ENCODE measurements at regions not wholly inside any gene's neighbourhood (a gene's known extent, or its start where the extent isn't known, plus 50 kb on each side); places are given as distances from the start of the nearest gene placed in this dataset.

DNA sequence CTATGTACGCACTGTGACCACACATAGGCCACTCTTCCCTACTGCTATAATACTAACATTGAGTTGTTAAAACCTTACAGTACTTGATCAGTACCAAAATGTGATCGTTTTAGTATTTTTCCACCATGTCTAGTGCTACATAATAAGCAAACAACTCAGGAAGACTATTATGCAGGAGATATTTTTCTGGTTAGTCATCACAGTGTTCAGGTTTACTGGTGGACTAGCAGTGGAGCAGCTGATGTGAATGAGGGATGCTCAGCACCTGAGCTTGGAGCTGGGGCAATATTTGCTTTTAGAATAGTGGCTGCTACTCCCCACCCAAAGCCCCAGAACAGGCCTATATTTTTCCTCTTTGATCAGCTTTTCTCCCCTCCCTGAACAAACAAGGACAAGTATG lies 513.1 kb downstream of the KCNH5 start:
- Histone ChIP-seq H3K4me1 (ENCODE audit: control insufficient read depth, extremely low read depth, insufficient read depth, low read length) (no peaks in the 10 kb centered on the region), H3K79me2 (ENCODE audit: control insufficient read depth, insufficient read depth, low read length) (no peaks in the 10 kb centered on the region), H3K4me2 (ENCODE audit: control insufficient read depth, extremely low read depth, insufficient read depth, low read depth, low read length) (no peak overlapping the region), H3K27ac (ENCODE audit: control insufficient read depth, insufficient read depth, low read length) (no peak overlapping the region), H3K9me1 (ENCODE audit: control insufficient read depth, extremely low read depth, insufficient read depth, low read length) (no peaks in the 10 kb centered on the region), H2AFZ (ENCODE audit: control insufficient read depth, low read length) (no peak overlapping the region), H3K4me3 (ENCODE audit: control insufficient read depth in 2 of 3, extremely low read depth in 1 of 3, insufficient read depth in 2 of 3, low read depth in 1 of 3, low read length in 3 of 3) (no peak overlapping the region), H3K36me3 (ENCODE audit: control insufficient read depth in 2 of 2, extremely low read depth in 1 of 2, insufficient read depth in 2 of 2, low read length in 2 of 2) (no peaks in the 10 kb centered on the region), H3K9ac (ENCODE audit: control insufficient read depth, extremely low read depth, insufficient read depth, low read length) (no peak overlapping the region), H3K27me3 (ENCODE audit: control insufficient read depth, extremely low read depth, insufficient read depth, low read length) (no peaks in the 10 kb centered on the region), H4K20me1 (ENCODE audit: control insufficient read depth, extremely low read depth, insufficient read depth, low read length) (no peaks in the 10 kb centered on the region), H3K9me3 (ENCODE audit: control insufficient read depth, low read depth, low read length) (no peaks in the 10 kb centered on the region)
- TF ChIP-seq, protein P1, sequence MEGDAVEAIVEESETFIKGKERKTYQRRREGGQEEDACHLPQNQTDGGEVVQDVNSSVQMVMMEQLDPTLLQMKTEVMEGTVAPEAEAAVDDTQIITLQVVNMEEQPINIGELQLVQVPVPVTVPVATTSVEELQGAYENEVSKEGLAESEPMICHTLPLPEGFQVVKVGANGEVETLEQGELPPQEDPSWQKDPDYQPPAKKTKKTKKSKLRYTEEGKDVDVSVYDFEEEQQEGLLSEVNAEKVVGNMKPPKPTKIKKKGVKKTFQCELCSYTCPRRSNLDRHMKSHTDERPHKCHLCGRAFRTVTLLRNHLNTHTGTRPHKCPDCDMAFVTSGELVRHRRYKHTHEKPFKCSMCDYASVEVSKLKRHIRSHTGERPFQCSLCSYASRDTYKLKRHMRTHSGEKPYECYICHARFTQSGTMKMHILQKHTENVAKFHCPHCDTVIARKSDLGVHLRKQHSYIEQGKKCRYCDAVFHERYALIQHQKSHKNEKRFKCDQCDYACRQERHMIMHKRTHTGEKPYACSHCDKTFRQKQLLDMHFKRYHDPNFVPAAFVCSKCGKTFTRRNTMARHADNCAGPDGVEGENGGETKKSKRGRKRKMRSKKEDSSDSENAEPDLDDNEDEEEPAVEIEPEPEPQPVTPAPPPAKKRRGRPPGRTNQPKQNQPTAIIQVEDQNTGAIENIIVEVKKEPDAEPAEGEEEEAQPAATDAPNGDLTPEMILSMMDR (optimal IDR thresholded peaks at IDR 0.05 in 1 of 3, IDR thresholded peaks at IDR 0.05 in 1 of 3, conservative IDR thresholded peaks at IDR 0.05 in 1 of 3; ENCODE audit: extremely low read depth in 1 of 3, insufficient read depth in 2 of 3, low read length in 3 of 3), result no peak
- TF ChIP-seq EZH2 (IDR thresholded peaks at IDR 0.05; ENCODE audit: low read length), result no peak
- dilution Hi-C loops (cut with MboI; ENCODE audit: extremely low pct_ligation_motif_present, low sequenced_read_pairs), result no loop called here
- DNase-seq (ENCODE audit: low read depth, low spot score) (no peak), FAIRE-seq (no peak)

DNA sequence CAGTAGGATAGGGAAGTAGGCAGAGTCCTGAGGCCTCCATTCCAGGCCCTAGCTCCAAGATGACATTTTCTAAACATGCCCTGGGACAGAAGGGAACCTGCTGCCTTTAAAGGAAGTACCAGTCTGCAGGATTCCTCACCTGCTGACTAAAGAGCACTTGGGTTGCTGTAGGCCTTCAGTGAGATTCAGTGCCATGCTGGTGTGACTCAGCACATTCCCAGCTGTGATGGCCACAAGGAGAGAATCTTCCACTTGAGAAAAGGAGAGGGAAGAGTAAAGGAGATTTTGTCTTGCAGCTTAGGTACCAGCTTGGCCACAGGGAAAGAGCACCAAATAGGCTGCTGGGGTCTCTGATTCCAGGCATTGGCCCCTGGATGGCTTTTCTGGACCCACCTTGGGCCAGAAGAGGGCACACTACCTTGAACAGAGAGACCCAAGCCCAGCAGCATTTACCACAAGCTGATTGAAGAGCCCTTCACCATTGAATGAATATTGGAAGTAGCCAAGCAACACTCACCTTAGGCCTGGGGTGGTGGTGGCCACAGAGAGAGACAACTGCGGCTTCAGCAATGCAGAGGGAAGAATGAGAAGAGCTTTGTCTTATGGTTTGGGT lies 498.3 kb downstream of the KCNH5 start:
- H3K79me2 ChIP-seq (ENCODE audit: control insufficient read depth, insufficient read depth, low read length), result no peaks in the 10 kb centered on the region
- H3K9ac ChIP-seq (ENCODE audit: control insufficient read depth, extremely low read depth, insufficient read depth, low read length), result no peak overlapping the region
- no peak overlapping the region for H2AFZ ChIP-seq (ENCODE audit: control insufficient read depth, low read length)
- DNase-seq (ENCODE audit: low read depth, low spot score) (no peak), FAIRE-seq (no peak)
- no peaks in the 10 kb centered on the region for H3K9me3 ChIP-seq (ENCODE audit: control insufficient read depth, low read depth, low read length)
- no peaks in the 10 kb centered on the region for H3K36me3 ChIP-seq (ENCODE audit: control insufficient read depth in 2 of 2, extremely low read depth in 1 of 2, insufficient read depth in 2 of 2, low read length in 2 of 2)
- no peak overlapping the region for H3K4me3 ChIP-seq (ENCODE audit: control insufficient read depth in 2 of 3, extremely low read depth in 1 of 3, insufficient read depth in 2 of 3, low read depth in 1 of 3, low read length in 3 of 3)
- TF ChIP-seq, protein P1 (optimal IDR thresholded peaks at IDR 0.05 in 1 of 3, IDR thresholded peaks at IDR 0.05 in 1 of 3, conservative IDR thresholded peaks at IDR 0.05 in 1 of 3; ENCODE audit: extremely low read depth in 1 of 3, insufficient read depth in 2 of 3, low read length in 3 of 3), result no peak
- TF ChIP-seq EZH2 (IDR thresholded peaks at IDR 0.05; ENCODE audit: low read length), result no peak
- no peaks in the 10 kb centered on the region for H4K20me1 ChIP-seq (ENCODE audit: control insufficient read depth, extremely low read depth, insufficient read depth, low read length)
- H3K27me3 ChIP-seq (ENCODE audit: control insufficient read depth, extremely low read depth, insufficient read depth, low read length), result no peaks in the 10 kb centered on the region
- H3K4me2 ChIP-seq (ENCODE audit: control insufficient read depth, extremely low read depth, insufficient read depth, low read depth, low read length), result no peak overlapping the region
- no peaks in the 10 kb centered on the region for H3K9me1 ChIP-seq (ENCODE audit: control insufficient read depth, extremely low read depth, insufficient read depth, low read length)
- dilution Hi-C loops (cut with MboI; ENCODE audit: extremely low pct_ligation_motif_present, low sequenced_read_pairs), result no loop called here
- no peak overlapping the region for H3K27ac ChIP-seq (ENCODE audit: control insufficient read depth, insufficient read depth, low read length)
- no peaks in the 10 kb centered on the region for H3K4me1 ChIP-seq (ENCODE audit: control insufficient read depth, extremely low read depth, insufficient read depth, low read length)

Measured in keratinocyte (primary cell).